SH-SY5Y (cell line): ENCODE measurements at regions not wholly inside any gene's neighbourhood (a gene's known extent, or its start where the extent isn't known, plus 50 kb on each side); places are given as distances from the start of the nearest gene placed in this dataset.

Experiments used
- GATA2 ChIP-seq: IDR thresholded peaks from 2 replicates; pipeline ENCODE4 v1.6.1; 2011; ENCODE audit warnings: mild to moderate bottlenecking, low read depth, low read length
- GATA3 ChIP-seq: IDR thresholded peaks from 2 replicates; pipeline ENCODE4 v1.6.1; 2011; ENCODE audit warnings: low read depth, mild to moderate bottlenecking, low read length, moderate library complexity

GRCh38 chr16:50446861-50447260 lies 78.1 kb upstream of the BRD7 start:
- TF ChIP-seq GATA2 (no peak), GATA3 (no peak)
